ENCODE measurements at regions not wholly inside any gene's neighbourhood (a gene's known extent, or its start where the extent isn't known, plus 50 kb on each side); places are given as distances from the start of the nearest gene placed in this dataset.

- H3K36me3 ChIP-seq (ENCODE audit: control insufficient read depth in 2 of 4, insufficient read depth in 4 of 4, low read length in 3 of 4), result no peaks in the 10 kb centered on the region
- H3K79me2 ChIP-seq (ENCODE audit: control insufficient read depth in 1 of 2, insufficient read depth in 2 of 2, low read length in 2 of 2), result no peaks in the 10 kb centered on the region
- H3K18ac ChIP-seq (ENCODE audit: extremely low read depth, low read length), result no peak overlapping the region
- H3K4me3 ChIP-seq (ENCODE audit: extremely low read depth in 1 of 4, insufficient read depth in 2 of 4, low read depth in 3 of 4, low read length in 4 of 4), result no peak overlapping the region
- ChIA-PET POLR2A (ENCODE audit: partially characterized antibody) (no interaction called here), CTCF (ENCODE audit: partially characterized antibody) (no interaction called here)
- H2AFZ ChIP-seq (ENCODE audit: low read length), result no peak overlapping the region
- no peak overlapping the region for H2BK12ac ChIP-seq (ENCODE audit: low read depth, low read length)
- H2BK120ac ChIP-seq (replicated peaks; ENCODE audit: low read depth, low read length), result no peak overlapping the region
- no peak overlapping the region for H3K56ac ChIP-seq (replicated peaks; ENCODE audit: insufficient read length, low read depth, low read length)
- no peak for DNase-seq (ENCODE audit: low read depth in 1 of 2, low spot score in 2 of 2)
- TF ChIP-seq SP1 (IDR thresholded peaks at IDR 0.05; ENCODE audit: low read depth, low read length), result no peak
- TF ChIP-seq POU5F1 (IDR thresholded peaks at IDR 0.05; ENCODE audit: low read depth, low read length), result no peak
- no peak overlapping the region for H3K27ac ChIP-seq (ENCODE audit: low read depth, low read length)
- H3K23me2 ChIP-seq (ENCODE audit: low read depth, low read length), result no peaks in the 10 kb centered on the region
- no peak overlapping the region for H2BK20ac ChIP-seq (ENCODE audit: low read length)
- no peak overlapping the region for H2BK15ac ChIP-seq (ENCODE audit: low read length)
- H4K5ac ChIP-seq (ENCODE audit: insufficient read length, low read depth, low read length), result no peak overlapping the region
- H2AK5ac ChIP-seq (ENCODE audit: low read depth, low read length), result no peak overlapping the region
- H3K4me2 ChIP-seq (ENCODE audit: insufficient read depth in 1 of 2, low read depth in 2 of 2, low read length in 2 of 2), result no peak overlapping the region
- H2BK5ac ChIP-seq (ENCODE audit: low read depth, low read length), result no peak overlapping the region
- H3K27me3 ChIP-seq (replicated peaks in 1 of 4; ENCODE audit: control insufficient read depth in 3 of 4, extremely low read depth in 1 of 4, insufficient read depth in 3 of 4, low read length in 3 of 4), result no peaks in the 10 kb centered on the region
- H3K9ac ChIP-seq (replicated peaks in 1 of 4; ENCODE audit: extremely low read depth in 1 of 4, low read depth in 3 of 4, low read length in 3 of 4), result no peak overlapping the region
- no peak overlapping the region for H3K23ac ChIP-seq (ENCODE audit: insufficient read length)
- H4K8ac ChIP-seq (ENCODE audit: extremely low read depth, insufficient read depth, low read length), result no peak overlapping the region
- no peaks in the 10 kb centered on the region; a peak in 1 of 4 replicates for H3K9me3 ChIP-seq (ENCODE audit: insufficient read depth in 2 of 2, low read depth in 1 of 2, low read length in 1 of 2)
- no peaks in the 10 kb centered on the region for H3K79me1 ChIP-seq (ENCODE audit: low read depth, low read length)
- no peak overlapping the region for H3K4ac ChIP-seq (replicated peaks; ENCODE audit: insufficient read length, low read depth, low read length)
- H3K4me1 ChIP-seq (replicated peaks in 1 of 4; ENCODE audit: control insufficient read depth in 3 of 4, insufficient read depth in 4 of 4, low read length in 3 of 4), result no peaks in the 10 kb centered on the region
- no peak overlapping the region for H4K91ac ChIP-seq (replicated peaks; ENCODE audit: insufficient read length, low read length)
- no peak overlapping the region for H3K14ac ChIP-seq (ENCODE audit: insufficient read length)
- no peak for FAIRE-seq
- no peaks in the 10 kb centered on the region for H4K20me1 ChIP-seq (replicated peaks in 1 of 2; ENCODE audit: control insufficient read depth in 1 of 2, insufficient read depth in 2 of 2, low read length in 2 of 2)
These were observed 194.6 kb downstream of the CSNK1G3 start for GRCh38 chr5:123706531-123706930.

Measured in H1 (cell line).